ENCODE measurements at regions not wholly inside any gene's neighbourhood (a gene's known extent, or its start where the extent isn't known, plus 50 kb on each side); places are given as distances from the start of the nearest gene placed in this dataset.

- no peak for DNase-seq (ENCODE audit: low spot score)
Measured at GRCh38 chr3:23099677-23100076, 103.5 kb upstream of the UBE2E2 start.

GRCh38 chr3:23100106-23100505, 103.0 kb upstream of the UBE2E2 start:
- no peak for DNase-seq (ENCODE audit: low spot score)

GRCh38 chr3:23103764-23104163, 99.4 kb upstream of the UBE2E2 start:
- no peak for DNase-seq (ENCODE audit: low spot score)

GRCh38 chr3:23105048-23105447, 98.1 kb upstream of the UBE2E2 start:
- DNase-seq (ENCODE audit: low spot score) = no peak

- DNase-seq (ENCODE audit: low spot score) = peak; percentile 21
Measured at GRCh38 chr3:23106666-23107065, 96.5 kb upstream of the UBE2E2 start.

GRCh38 chr3:23107221-23107620, 95.9 kb upstream of the UBE2E2 start:
- DNase-seq (ENCODE audit: low spot score) = no peak

GRCh38 chr3:23108451-23109057, 94.6 kb upstream of the UBE2E2 start:
- DNase-seq (ENCODE audit: low spot score) = no peak

GRCh38 chr3:23111286-23111685, 91.8 kb upstream of the UBE2E2 start:
- no peak for DNase-seq (ENCODE audit: low spot score)

GRCh38 chr3:23111797-23112196, 91.3 kb upstream of the UBE2E2 start:
- no peak for DNase-seq (ENCODE audit: low spot score)

GRCh38 chr3:23112491-23112890, 90.6 kb upstream of the UBE2E2 start:
- no peak for DNase-seq (ENCODE audit: low spot score)

- no peak for DNase-seq (ENCODE audit: low spot score)
Measured at GRCh38 chr3:23113455-23114171, 89.5 kb upstream of the UBE2E2 start.

- DNase-seq (ENCODE audit: low spot score) = no peak
Measured at GRCh38 chr3:23114432-23114831, 88.7 kb upstream of the UBE2E2 start.

GRCh38 chr3:23115171-23115877, 87.8 kb upstream of the UBE2E2 start:
- no peak for DNase-seq (ENCODE audit: low spot score)

- no peak for DNase-seq (ENCODE audit: low spot score)
Measured at GRCh38 chr3:23116081-23116837, 86.9 kb upstream of the UBE2E2 start.

GRCh38 chr3:23117856-23118255, 85.3 kb upstream of the UBE2E2 start:
- DNase-seq (ENCODE audit: low spot score) = no peak

- DNase-seq (ENCODE audit: low spot score) = no peak
Measured at GRCh38 chr3:23127196-23127595, 75.9 kb upstream of the UBE2E2 start.

GRCh38 chr3:23128655-23129054, 74.5 kb upstream of the UBE2E2 start:
- no peak for DNase-seq (ENCODE audit: low spot score)

- no peak for DNase-seq (ENCODE audit: low spot score)
Measured at GRCh38 chr3:23129117-23129516, 74.0 kb upstream of the UBE2E2 start.

GRCh38 chr3:23129817-23130216, 73.3 kb upstream of the UBE2E2 start:
- no peak for DNase-seq (ENCODE audit: low spot score)

GRCh38 chr3:23130406-23130805, 72.7 kb upstream of the UBE2E2 start:
- DNase-seq (ENCODE audit: low spot score) = no peak

GRCh38 chr3:23135026-23135785, 67.9 kb upstream of the UBE2E2 start:
- no peak for DNase-seq (ENCODE audit: low spot score)

GRCh38 chr3:23136054-23136453, 67.1 kb upstream of the UBE2E2 start:
- DNase-seq (ENCODE audit: low spot score) = no peak
